Right ventricle myocardium superior (tissue), 1 donor: ENCODE measurements at regions not wholly inside any gene's neighbourhood (a gene's known extent, or its start where the extent isn't known, plus 50 kb on each side); places are given as distances from the start of the nearest gene placed in this dataset.
A peak's percentile ranks its signal among the peaks of the same experiment; 100 is the strongest.

Experiments
- ATAC-seq: fragments of 200-7000 bp; cut with Tn5 transposase; one replicate; pipeline ENCODE4 v1.9.1; 2020; ENCODE audit warnings: mild to moderate bottlenecking; ENCODE audit not compliant: poor library complexity
- DNase-seq: peaks from one replicate; pipeline ENCODE4 v3.0.0-alpha.2; 2020
- intact Hi-C: fragments of 100-400 bp; cut with DNase I; formaldehyde crosslinking; loops from one replicate; pipeline ENCODE4 v1.11.2; 2022
- donor health status: DM: no; HTN: yes; CAD: no; lungs with severe emphysema.

GRCh38 chr3:161859865-161860450, 363.4 kb downstream of the OTOL1 start:
- DNase-seq (no peak), ATAC-seq (no peak)
- intact Hi-C loops, result no loop called here

- intact Hi-C loops, result no loop called here
- ATAC-seq (no peak), DNase-seq (no peak)
Observed at GRCh38 chr3:161863775-161864174, 367.2 kb downstream of the OTOL1 start.

DNA sequence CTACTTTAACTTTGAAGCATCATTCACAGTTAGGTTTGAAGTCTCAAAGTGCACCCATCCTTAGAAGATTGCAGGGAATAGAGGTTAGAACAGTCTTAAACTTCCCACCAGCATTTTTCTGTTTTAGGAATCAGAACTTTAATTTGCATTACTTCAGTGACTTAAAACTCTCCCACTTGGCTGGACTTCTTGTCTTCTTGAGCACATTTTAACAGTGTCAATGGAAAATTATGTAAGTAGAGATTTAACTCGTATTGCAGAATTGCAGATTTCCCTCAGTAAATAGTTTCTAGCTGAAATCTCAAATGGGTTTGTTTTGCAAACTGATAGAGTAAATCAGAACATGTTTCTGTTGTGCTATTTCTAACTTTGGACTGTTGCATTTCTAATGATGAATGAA, 369.6 kb downstream of the OTOL1 start:
- no peak for DNase-seq
- intact Hi-C loops, result no loop called here

GRCh38 chr3:161875483-161875882, 378.9 kb downstream of the OTOL1 start:
- intact Hi-C loops, result no loop called here
- DNase-seq (no peak), ATAC-seq (no peak)

More for the DNA sequence above, 369.6 kb downstream of the OTOL1 start:
- ATAC-seq, result no peak

- no peak for DNase-seq
- intact Hi-C loops, result no loop called here
- ATAC-seq, result no peak
Observed at GRCh38 chr3:161879470-161879869, 382.9 kb downstream of the OTOL1 start.

DNA sequence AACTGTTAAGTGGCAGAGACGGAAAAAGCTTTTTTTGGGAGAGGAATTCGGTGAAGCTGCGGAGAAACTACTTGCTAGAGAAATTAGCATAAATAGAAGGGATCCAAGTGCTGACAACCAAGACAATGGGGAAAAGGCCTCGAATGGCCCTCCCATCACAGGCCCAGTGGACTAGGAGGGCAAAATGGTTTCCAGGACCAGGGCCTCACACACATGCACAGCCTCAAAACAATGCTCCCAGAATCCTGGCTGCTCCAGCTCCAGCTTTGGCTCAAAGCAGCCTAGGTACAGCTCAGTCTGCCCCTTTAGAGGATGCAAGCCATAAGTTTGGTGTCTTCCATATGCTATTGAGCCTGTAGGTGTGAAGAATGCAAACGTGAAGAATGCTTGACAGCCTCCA, 388.2 kb downstream of the OTOL1 start:
- ATAC-seq (no peak), DNase-seq (no peak)
- intact Hi-C loops, result no loop called here

DNA sequence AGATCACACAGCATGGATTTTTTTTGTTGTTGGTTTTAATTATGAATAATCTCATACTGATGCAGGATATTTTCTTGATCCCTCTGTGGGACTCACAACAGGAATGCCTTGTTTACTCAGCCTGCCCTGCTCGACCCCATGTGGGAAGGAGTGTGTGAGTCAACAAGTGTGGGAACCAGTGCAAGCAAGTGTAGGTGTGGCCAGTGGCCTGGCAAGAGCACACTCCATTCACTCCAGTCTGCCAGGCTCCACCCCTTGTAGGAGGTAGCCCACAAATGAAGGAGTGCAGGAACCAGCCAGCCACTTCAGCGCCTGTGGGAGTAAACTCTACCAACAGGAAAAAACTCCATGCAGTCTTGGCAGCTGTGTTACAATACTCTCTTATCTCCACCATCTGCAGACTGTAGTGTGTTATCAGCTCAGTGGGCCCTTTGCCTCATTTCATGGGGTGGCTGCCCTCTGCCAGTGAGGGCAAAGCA, 393.6 kb downstream of the OTOL1 start:
- ATAC-seq, result no peak
- DNase-seq, result peak; percentile 30
- intact Hi-C loops, result no loop called here

DNA sequence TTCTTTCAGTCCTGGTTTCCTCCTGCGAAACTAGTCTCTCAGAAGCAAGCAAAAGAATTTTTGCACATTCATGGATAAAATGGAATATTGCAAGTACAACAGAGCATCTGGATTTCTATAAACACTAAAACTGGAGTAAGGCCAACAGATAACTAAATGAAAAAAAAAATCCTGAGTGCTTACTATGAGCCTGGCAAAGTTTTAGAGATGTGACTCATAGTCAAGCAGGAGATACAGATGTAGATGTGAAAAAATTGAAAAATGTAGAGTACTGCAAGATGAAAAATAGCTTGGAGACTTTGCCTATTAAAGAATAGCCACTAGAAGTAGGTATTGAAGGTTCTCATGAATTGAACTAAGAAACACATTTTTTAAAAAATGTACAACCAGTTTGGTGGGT, 397.4 kb downstream of the OTOL1 start:
- intact Hi-C loops, result no loop called here
- ATAC-seq (no peak), DNase-seq (no peak)

DNA sequence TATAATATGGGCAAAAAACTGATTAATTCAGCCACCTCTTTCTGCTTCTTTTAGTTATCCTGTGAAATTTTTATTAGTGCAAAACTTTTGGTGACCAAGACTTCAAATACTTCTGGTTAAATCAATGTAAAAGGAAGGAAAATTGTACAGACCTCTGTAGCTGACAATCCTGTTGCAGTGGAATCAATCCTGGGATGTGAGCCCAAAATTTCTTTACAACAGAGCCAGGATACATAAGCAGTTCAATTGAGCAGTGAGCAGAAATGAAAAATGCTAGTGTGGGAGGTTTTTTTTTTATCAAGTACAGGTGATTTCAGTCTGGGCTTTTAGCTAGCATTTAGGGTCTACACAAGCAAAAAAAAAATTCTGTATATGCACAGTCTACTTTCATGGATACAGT, 398.0 kb downstream of the OTOL1 start:
- intact Hi-C loops, result no loop called here
- DNase-seq (no peak), ATAC-seq (no peak)

DNA sequence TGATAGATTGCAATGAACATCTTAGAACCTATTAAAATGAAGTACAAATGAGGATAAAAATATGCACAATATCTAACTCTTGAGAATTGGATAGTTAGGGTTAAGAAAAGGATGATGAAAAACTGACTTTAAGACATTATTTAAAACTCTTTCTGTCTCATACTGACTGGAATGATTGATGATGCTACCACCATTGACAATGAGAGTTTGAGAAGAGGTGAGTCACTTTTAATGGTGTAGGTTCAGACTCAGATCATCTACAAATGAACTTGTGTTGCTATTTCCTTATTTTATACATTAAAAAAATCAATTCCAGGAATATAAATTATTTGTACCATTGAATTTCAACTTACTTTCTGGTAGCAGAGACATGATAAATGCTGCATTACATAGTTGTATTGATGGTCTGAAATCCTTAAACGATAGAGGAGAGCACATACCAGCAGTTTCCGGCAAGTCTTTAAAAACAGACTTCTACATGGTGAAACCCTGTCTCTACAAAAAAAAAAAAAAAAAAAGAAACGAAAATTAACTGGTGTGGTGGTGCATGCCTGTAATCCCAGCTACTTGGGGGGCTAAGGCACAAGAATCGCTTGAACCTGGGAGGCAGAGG, 409.0 kb downstream of the OTOL1 start:
- DNase-seq, result no peak
- ATAC-seq, result no peak
- intact Hi-C loops, result no loop called here

DNA sequence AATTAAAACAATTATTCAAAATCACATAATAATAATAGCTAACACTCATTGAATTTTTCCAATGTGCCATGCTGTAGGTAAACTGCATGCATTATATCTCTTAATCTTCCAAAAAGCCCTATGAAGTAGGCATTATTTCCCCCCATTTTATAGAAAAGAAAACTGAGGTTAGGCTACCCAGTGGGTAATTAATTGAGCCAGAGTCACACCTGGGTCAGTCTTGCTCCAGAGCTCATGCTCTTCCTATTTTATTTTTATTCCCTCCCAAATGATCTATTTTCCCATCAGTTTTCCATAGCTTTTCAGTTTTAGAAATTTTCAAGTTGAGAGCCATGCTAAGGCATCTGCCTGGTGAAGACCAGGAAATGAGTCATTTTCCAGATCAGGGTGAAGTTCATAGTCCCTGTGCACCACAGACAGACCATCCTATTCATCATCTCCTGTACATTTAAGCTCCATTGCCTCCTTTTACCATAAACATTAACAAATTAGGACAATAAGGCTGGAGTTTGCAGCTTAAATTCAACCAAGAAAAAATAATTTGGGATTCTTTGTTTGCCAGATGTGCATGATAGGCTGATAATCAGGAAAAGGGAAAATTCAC, 417.3 kb downstream of the OTOL1 start:
- intact Hi-C loops, result no loop called here
- DNase-seq, result no peak
- ATAC-seq, result no peak

DNA sequence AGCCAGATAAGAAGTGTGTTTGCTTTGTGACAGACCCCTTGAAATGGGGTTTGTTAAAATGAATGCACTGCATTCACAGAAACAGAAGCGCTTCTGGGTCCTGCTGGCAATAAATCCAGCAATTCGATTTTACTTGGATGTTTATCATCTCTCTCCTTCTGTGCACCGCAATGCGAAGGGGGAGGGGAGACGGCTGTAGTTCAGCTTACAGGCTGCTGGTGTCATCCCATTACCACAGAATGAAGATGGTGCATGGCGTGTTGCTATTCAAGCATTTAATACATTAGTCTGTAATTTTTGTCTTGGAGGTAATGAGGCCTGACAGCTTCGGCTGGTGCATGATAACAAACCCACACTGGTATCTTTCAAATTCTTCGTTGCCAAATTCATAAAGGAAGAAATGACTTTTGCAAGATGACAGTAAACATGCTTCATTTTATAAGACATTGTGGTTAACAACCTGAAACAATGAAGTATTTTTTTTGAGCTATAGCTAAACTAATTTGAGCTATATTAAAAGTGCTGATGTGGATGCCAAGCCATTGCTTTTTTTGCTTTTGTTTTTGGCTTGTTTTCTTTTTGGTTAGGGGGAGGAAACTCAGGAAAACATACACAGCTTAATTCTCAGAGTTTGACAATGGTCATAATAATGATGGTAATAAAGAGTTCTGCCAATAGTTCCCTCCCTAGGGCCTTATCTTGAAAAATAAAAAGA, 418.3 kb downstream of the OTOL1 start:
- peak; percentile 51 for DNase-seq
- intact Hi-C loops, result no loop called here
- ATAC-seq, result peak; percentile 93

GRCh38 chr3:161915418-161915750, 418.8 kb downstream of the OTOL1 start:
- intact Hi-C loops, result no loop called here
- DNase-seq, result no peak
- peak; percentile 58 for ATAC-seq

- DNase-seq, result no peak
- ATAC-seq, result no peak
- intact Hi-C loops, result no loop called here
Observed at GRCh38 chr3:161920196-161920595, 423.6 kb downstream of the OTOL1 start.

DNA sequence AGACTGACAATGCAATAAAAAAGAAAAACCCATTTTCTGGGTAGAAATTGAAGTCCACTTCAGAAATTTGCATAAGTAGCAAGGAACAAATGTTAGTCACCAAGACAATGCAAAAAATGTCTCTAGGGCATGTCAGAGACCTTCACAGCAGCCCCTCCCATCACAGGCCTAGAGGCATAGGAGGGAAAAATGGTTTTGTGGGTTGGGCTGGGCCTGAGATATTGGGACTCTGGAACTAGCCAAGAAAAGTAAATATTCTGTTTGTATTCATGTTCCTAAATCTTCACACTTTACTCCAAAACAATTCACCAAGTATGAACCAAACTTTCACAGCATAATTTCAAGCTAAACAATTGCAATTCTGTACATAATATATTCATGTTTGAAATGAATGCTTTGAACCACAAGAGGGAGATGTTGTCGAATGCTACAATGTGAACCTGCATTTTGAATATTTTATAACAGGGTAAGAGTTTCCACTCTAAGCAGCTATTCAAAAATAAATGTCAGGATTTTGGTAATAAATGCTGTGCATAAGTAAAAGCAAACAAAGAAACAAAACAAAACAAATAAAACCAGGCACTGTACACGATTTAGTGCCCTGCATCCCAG, 429.2 kb downstream of the OTOL1 start:
- DNase-seq (no peak), ATAC-seq (no peak)
- intact Hi-C loops, result no loop called here

DNA sequence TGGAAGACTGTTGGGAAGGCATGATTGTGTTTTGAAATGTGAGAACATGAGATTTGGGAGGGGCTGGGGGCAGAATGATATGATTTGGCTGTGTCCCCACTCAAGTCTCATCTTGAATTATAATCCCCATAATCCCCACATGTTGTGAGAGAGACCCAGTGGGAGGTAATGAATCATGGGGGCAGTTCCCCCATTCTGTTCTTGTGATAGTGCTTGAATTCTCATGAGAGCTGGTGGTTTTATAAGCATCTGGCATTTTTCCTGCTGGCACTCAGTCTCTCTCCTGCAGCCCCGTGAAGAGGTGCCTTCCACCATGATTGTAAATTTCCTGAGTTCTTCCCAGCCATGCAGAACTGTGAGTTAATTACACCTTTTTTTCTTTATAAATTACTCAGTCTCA, 430.5 kb downstream of the OTOL1 start:
- intact Hi-C loops, result no loop called here
- DNase-seq (no peak), ATAC-seq (no peak)

DNA sequence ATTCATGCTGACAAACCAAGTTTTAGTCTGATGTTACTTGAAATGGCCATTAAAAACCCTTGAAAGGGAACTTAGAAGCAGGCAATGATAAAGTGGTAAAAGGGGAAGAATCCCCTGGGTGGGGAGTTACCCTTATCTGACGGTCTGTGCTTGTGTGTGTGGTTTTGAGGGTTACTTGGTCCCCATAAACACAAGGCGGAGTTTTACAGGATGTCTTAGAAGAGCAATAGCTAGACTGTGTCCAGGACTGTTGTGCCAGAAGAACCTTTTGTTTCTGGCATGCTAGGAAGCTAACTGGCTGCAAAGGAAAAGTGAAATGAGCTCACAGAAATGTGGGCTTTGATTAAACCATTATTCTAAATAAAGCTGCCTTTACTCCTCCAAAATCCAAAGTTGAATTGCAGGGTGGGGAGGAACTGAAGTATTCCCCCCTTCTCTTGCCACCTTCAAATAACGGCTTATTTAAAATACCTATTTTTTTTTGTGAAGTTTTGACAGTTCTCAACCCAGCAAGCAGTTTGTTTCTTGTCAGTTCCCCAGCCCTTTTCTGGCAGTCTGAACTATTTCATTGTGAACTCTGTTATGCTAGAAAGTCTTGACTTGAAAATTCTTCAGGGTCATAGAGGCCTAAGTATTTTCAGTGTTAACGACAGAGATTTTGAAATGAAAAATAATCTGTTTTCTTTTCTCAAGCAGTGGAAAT, 443.5 kb downstream of the OTOL1 start:
- peak; percentile 74 for ATAC-seq
- intact Hi-C loops, result no loop called here

GRCh38 chr3:161940621-161940965, 444.0 kb downstream of the OTOL1 start:
- ATAC-seq, result no peak
- DNase-seq, result no peak
- intact Hi-C loops, result no loop called here

More for the DNA sequence above, 443.5 kb downstream of the OTOL1 start:
- no peak for DNase-seq

DNA sequence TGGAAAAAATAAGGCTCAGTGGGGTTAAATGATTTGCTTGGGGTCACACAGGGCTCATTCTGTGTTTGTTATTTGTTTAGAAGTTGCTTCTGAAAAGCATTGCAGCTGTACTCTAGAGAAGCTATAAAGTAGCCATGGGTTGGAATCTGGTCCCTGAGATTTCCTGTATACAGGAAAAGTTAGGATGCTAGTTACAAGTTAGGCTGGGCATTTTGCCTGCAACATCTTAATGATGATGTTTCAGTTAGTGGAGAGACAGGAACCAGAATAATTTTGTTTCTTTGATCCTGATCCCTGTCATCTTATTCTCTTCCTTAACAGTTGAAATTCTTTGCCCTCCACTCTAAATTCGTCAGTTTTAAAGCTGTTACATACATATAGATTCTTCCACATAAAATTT, 445.3 kb downstream of the OTOL1 start:
- no peak for DNase-seq
- intact Hi-C loops, result no loop called here
- ATAC-seq, result no peak
